ENCODE measurements at regions not wholly inside any gene's neighbourhood (a gene's known extent, or its start where the extent isn't known, plus 50 kb on each side); places are given as distances from the start of the nearest gene placed in this dataset.

DNA sequence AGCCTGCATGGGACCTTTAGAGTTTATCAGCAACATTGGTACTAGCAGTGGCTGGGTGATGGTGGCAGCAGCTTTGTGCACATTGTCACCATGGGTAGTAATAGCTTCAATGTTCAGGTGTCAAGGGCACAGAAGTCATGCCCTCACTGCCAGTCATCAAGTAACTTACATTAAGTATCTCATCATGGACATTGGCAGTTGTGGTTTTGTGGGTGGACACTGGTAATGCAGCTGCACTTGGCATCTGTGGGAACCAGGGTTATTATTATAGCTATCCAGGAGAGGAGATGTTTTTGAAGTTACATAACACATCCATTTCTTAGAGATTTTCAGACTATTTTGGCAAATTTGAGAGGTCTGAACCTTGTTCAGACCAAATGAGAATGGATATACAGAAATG lies 243.2 kb upstream of the NOCT start:
- CTCF ChIA-PET, result no interaction called here
- POLR2A ChIA-PET, result no interaction called here

GRCh38 chr4:138770818-138771217 lies 244.8 kb upstream of the NOCT start:
- POLR2A ChIA-PET, result no interaction called here
- no peak for DNase-seq (ENCODE audit: low read depth, low spot score)
- TF ChIP-seq, protein P1, sequence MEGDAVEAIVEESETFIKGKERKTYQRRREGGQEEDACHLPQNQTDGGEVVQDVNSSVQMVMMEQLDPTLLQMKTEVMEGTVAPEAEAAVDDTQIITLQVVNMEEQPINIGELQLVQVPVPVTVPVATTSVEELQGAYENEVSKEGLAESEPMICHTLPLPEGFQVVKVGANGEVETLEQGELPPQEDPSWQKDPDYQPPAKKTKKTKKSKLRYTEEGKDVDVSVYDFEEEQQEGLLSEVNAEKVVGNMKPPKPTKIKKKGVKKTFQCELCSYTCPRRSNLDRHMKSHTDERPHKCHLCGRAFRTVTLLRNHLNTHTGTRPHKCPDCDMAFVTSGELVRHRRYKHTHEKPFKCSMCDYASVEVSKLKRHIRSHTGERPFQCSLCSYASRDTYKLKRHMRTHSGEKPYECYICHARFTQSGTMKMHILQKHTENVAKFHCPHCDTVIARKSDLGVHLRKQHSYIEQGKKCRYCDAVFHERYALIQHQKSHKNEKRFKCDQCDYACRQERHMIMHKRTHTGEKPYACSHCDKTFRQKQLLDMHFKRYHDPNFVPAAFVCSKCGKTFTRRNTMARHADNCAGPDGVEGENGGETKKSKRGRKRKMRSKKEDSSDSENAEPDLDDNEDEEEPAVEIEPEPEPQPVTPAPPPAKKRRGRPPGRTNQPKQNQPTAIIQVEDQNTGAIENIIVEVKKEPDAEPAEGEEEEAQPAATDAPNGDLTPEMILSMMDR (IDR thresholded peaks at IDR 0.05; ENCODE audit: insufficient read depth, low read length, missing control alignments), result no peak
- no peak overlapping the region for H3K4me3 ChIP-seq (ENCODE audit: low read depth, low read length)
- CTCF ChIA-PET, result no interaction called here

More for the DNA sequence above, 243.2 kb upstream of the NOCT start:
- TF ChIP-seq, protein P1 (IDR thresholded peaks at IDR 0.05; ENCODE audit: insufficient read depth, low read length, missing control alignments), result no peak
- no peak overlapping the region for H3K4me3 ChIP-seq (ENCODE audit: low read depth, low read length)
- no peak for DNase-seq (ENCODE audit: low read depth, low spot score)

GRCh38 chr4:138766332-138766731 lies 249.2 kb upstream of the NOCT start:
- POLR2A ChIA-PET, result no interaction called here
- CTCF ChIA-PET, result no interaction called here
- DNase-seq (ENCODE audit: low read depth, low spot score), result no peak
- no peak overlapping the region for H3K4me3 ChIP-seq (ENCODE audit: low read depth, low read length)
- TF ChIP-seq, protein P1 (IDR thresholded peaks at IDR 0.05; ENCODE audit: insufficient read depth, low read length, missing control alignments), result no peak

DNA sequence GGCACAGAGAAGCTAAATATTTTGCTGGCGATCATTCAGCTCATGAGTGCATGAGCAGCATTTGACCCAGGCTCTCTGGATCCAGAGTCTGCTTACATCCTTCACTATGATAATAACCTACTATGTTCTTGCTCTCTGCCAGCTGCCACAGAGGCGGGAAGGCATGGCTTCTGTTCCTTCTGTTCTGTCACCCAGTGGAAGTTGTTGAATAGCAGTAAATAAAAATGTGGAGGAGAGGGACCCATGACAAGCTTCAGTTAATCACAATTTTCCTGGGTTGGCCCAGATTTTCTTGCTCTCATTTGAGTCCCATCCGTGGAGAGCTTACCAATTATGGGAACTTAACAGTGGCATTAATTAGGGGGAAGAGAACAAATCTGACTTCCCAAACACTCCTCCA lies 250.1 kb upstream of the NOCT start:
- TF ChIP-seq, protein P1 (IDR thresholded peaks at IDR 0.05; ENCODE audit: insufficient read depth, low read length, missing control alignments), result no peak
- no peak for DNase-seq (ENCODE audit: low read depth, low spot score)
- ChIA-PET CTCF (no interaction called here), POLR2A (no interaction called here)
- no peak overlapping the region for H3K4me3 ChIP-seq (ENCODE audit: low read depth, low read length)

DNA sequence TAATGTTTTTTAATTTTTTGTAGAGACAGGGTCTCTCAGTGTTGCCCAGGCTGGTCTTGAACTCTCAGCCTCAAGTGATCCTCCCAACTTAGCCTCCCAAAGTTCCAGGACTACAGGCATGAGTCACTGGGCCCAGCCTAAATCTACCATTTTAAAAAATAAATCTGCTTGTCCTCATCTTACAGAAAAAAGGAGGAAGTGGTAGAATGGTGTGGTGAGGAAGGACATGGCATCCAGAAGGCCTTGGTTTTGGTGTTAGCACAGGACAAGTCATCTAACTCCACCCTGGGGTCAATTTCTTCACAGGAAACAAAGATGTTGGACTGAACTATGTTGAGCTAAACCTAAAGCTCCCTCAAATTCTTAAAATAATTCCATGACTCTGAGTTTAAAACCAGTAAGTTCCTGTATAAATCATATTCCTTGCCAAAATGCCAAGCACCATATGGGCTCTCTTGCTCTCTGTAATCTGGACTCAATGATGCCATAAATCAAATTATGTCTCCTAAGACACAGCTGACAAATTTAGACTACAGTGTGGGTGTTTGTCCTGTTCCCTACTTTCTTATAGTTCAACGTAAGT lies 253.9 kb upstream of the NOCT start:
- H3K4me3 ChIP-seq (ENCODE audit: low read depth, low read length), result no peak overlapping the region
- no peak for DNase-seq (ENCODE audit: low read depth, low spot score)
- TF ChIP-seq, protein P1 (IDR thresholded peaks at IDR 0.05; ENCODE audit: insufficient read depth, low read length, missing control alignments), result no peak
- ChIA-PET POLR2A (no interaction called here), CTCF (interaction anchor here (1.4 kb wide), 1 partner anchor 12 kb away, joined by 3 read pairs; no protein-coding TSS in a partner anchor)

GRCh38 chr4:138759554-138759902 lies 256.1 kb upstream of the NOCT start:
- CTCF ChIA-PET, result no interaction called here
- H3K4me3 ChIP-seq (ENCODE audit: low read depth, low read length), result no peak overlapping the region
- no peak for DNase-seq (ENCODE audit: low read depth, low spot score)
- TF ChIP-seq, protein P1 (IDR thresholded peaks at IDR 0.05; ENCODE audit: insufficient read depth, low read length, missing control alignments), result no peak
- POLR2A ChIA-PET, result no interaction called here

All from AG04449 (cell line).